SK-N-SH (cell line): ENCODE measurements at regions not wholly inside any gene's neighbourhood (a gene's known extent, or its start where the extent isn't known, plus 50 kb on each side); places are given as distances from the start of the nearest gene placed in this dataset.

Experiments
- CHD2 ChIP-seq: fragments of 150-350 bp; IDR thresholded peaks from 2 replicates; pipeline ENCODE4 v1.6.1; 2018; ENCODE audit warnings: low read length; ENCODE audit not compliant: partially characterized antibody
- CTCF ChIP-seq: fragments of 200-600 bp; sonication (generic); IDR thresholded peaks from 2 replicates; pipeline ENCODE4 v1.6.1; 2017; ENCODE audit warnings: antibody characterized with exemption, mild to moderate bottlenecking, moderate library complexity
- EP300 ChIP-seq, 2 experiments: IDR thresholded peaks; 2 replicates each; pipeline versions ENCODE4 v1.4.0 to v1.6.1; 2012; ENCODE audit warnings: borderline replicate concordance in 1 of 2, low read depth in 1 of 2, low read length in 1 of 2
- FOXJ3 ChIP-seq: sonication (generic); formaldehyde crosslinking; IDR thresholded peaks from 2 replicates; pipeline ENCODE4 v1.5.1; 2020; ENCODE audit warnings: mild to moderate bottlenecking, missing genetic modification reagents
- MAX ChIP-seq: IDR thresholded peaks from 2 replicates; pipeline ENCODE4 v1.4.0; 2012; ENCODE audit warnings: low read depth
- MEF2A ChIP-seq: IDR thresholded peaks from 2 replicates; pipeline ENCODE4 v1.4.0; 2012; ENCODE audit warnings: low read depth, borderline replicate concordance
- MXI1 ChIP-seq: IDR thresholded peaks from 2 replicates; pipeline ENCODE4 v1.6.1; 2012; ENCODE audit warnings: mild to moderate bottlenecking, low read depth, low read length, improper control_type of control experiment
- NFIC ChIP-seq: IDR thresholded peaks from 2 replicates; pipeline ENCODE4 v1.4.0; 2012; ENCODE audit warnings: borderline replicate concordance
- POLR2AphosphoS5 ChIP-seq: IDR thresholded peaks from 2 replicates; pipeline ENCODE4 v1.6.1; 2012; ENCODE audit warnings: low read depth, low read length
- RFX5 ChIP-seq: IDR thresholded peaks from 2 replicates; pipeline ENCODE4 v1.6.1; 2012; ENCODE audit warnings: mild to moderate bottlenecking, improper control_type of control experiment, low read length
- RXRA ChIP-seq: IDR thresholded peaks from 2 replicates; pipeline ENCODE4 v1.4.0; 2012; ENCODE audit warnings: low read depth, mild to moderate bottlenecking, borderline replicate concordance
- USF2 ChIP-seq: fragments of 150-350 bp; IDR thresholded peaks from 2 replicates; pipeline ENCODE4 v1.6.1; 2017; ENCODE audit warnings: antibody characterized with exemption, low read length, low read depth, borderline replicate concordance

- TF ChIP-seq FOXJ3 (CRISPR knock-in tag) (no peak), EP300 (IDR thresholded peaks at IDR 0.05; ENCODE audit: borderline replicate concordance in 1 of 2, low read depth in 1 of 2, low read length in 1 of 2) (no peak; a peak in 1 of 4 replicates), RXRA (peak; percentile 40; the same call in 1 of the 2 replicates), CTCF (no peak), MEF2A (no peak), NFIC (no peak), CHD2 (no peak), RFX5 (no peak), MXI1 (no peak), MAX (no peak), USF2 (no peak), POLR2AphosphoS5 (no peak)
These were observed 117.0 kb upstream of the ERRFI1 start for GRCh38 chr1:8142955-8143629.
